ENCODE measurements at regions not wholly inside any gene's neighbourhood (a gene's known extent, or its start where the extent isn't known, plus 50 kb on each side); places are given as distances from the start of the nearest gene placed in this dataset.

DNA sequence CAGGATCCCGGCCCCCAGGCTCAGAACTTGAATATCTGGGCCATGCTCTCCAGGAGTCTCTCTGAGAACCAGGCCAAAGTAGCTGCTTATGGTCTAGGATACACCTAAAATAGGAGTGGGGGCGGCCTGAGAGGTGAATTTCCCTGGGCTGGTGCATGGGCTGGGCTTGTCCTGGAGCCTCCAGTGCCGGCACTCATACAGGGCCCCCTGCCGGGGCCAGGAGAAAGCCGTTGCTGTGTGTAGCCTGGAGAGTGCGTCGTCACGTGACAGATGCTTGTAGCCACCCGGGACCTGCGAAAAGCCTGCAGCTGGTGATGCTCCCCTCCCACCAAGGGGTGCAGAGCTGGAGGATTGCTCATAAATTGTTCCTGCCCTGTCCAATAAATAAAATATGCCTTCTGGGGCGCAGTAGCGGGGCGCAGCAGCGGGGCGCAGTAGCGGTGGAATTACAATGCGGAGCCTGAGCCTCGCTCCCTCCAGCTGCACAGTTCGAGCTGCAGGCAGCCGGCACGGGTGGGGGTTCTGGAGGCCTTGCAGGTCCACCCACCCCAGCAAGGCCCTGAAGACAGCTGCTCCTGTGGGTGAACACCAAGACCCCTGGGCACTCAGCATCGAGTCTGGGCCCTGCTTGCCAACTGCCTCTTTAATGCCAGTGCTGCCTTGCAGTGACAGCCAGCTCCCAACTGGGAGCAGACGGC is 289.9 kb downstream of the NDUFA10 start:
- ATAC-seq (ENCODE audit: poor library complexity) (no peak), DNase-seq (no peak)
- no peaks in the 10 kb centered on the region for H3K4me1 Mint-ChIP-seq (ENCODE audit: low read depth)
- Histone ChIP-seq H3K27ac (ENCODE audit: low read depth in 1 of 2, low read length in 2 of 2) (no peak overlapping the region), H3K27me3 (ENCODE audit: control insufficient read depth in 1 of 2, insufficient read depth in 2 of 2, low read length in 2 of 2) (peaks cover 0 to 2% of the 10 kb centered on the region in 2 experiments), H3K4me1 (ENCODE audit: insufficient read depth, low read length) (peaks cover 9% of the 10 kb centered on the region), H3K36me3 (ENCODE audit: insufficient read depth, low read length) (no peaks in the 10 kb centered on the region), H3K9me3 (ENCODE audit: control insufficient read depth in 1 of 2, insufficient read depth in 1 of 2, low read length in 2 of 2) (peaks cover 0 to 12% of the 10 kb centered on the region in 2 experiments), H3K4me3 (ENCODE audit: low read length) (no peak overlapping the region)
- ChIA-PET POLR2A (no interaction called here), CTCF (no interaction called here)
- intact Hi-C loops (cut with DNase I, micrococcal nuclease): no loop called here
- H3K9me3 Mint-ChIP-seq: no peaks in the 10 kb centered on the region
- no peaks in the 10 kb centered on the region for H3K36me3 Mint-ChIP-seq (ENCODE audit: low read depth)
- H3K27me3 Mint-ChIP-seq: no peaks in the 10 kb centered on the region
- H3K4me3 Mint-ChIP-seq: no peak overlapping the region
- H3K27ac Mint-ChIP-seq: no peak overlapping the region
- TF ChIP-seq, protein P1, sequence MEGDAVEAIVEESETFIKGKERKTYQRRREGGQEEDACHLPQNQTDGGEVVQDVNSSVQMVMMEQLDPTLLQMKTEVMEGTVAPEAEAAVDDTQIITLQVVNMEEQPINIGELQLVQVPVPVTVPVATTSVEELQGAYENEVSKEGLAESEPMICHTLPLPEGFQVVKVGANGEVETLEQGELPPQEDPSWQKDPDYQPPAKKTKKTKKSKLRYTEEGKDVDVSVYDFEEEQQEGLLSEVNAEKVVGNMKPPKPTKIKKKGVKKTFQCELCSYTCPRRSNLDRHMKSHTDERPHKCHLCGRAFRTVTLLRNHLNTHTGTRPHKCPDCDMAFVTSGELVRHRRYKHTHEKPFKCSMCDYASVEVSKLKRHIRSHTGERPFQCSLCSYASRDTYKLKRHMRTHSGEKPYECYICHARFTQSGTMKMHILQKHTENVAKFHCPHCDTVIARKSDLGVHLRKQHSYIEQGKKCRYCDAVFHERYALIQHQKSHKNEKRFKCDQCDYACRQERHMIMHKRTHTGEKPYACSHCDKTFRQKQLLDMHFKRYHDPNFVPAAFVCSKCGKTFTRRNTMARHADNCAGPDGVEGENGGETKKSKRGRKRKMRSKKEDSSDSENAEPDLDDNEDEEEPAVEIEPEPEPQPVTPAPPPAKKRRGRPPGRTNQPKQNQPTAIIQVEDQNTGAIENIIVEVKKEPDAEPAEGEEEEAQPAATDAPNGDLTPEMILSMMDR (IDR thresholded peaks at IDR 0.05): no peak

DNA sequence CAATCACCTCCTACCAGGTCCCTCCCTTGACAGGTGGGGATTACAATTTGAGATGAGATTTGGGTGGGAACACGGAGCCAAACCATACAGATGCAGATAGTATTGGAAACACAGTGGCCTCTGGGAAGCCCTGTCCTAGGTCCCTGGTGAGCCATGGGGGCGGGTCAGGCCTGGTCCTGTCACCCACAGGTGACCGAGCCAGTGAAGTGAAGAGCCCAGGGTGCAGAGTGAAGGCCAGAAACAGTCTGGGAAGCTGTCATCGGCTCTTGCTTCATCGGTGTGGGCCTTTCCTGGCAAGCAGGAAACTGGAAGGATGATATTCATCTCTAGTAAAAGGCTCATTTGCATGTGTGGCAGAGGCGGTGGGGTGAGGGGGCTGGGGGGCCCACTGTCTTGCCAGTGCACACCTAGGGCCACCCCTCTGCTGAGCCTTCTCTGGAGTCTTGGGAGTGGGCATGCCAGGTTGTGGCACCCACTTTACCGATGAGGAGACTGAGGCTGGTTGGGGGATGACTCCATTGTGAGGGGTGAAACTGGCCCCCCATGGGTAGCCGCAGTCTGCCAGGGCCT is 290.6 kb downstream of the NDUFA10 start:
- Mint-ChIP-seq H3K36me3 (ENCODE audit: low read depth) (no peaks in the 10 kb centered on the region), H3K9me3 (no peaks in the 10 kb centered on the region), H3K4me3 (no peak overlapping the region), H3K27me3 (no peaks in the 10 kb centered on the region), H3K27ac (no peak overlapping the region), H3K4me1 (ENCODE audit: low read depth) (no peaks in the 10 kb centered on the region)
- Histone ChIP-seq H3K9me3 (ENCODE audit: control insufficient read depth in 1 of 2, insufficient read depth in 1 of 2, low read length in 2 of 2) (peaks cover 0 to 12% of the 10 kb centered on the region in 2 experiments), H3K27me3 (ENCODE audit: control insufficient read depth in 1 of 2, insufficient read depth in 2 of 2, low read length in 2 of 2) (peaks cover 0 to 2% of the 10 kb centered on the region in 2 experiments), H3K4me1 (ENCODE audit: insufficient read depth, low read length) (peaks cover 13% of the 10 kb centered on the region), H3K4me3 (ENCODE audit: low read length) (no peak overlapping the region), H3K36me3 (ENCODE audit: insufficient read depth, low read length) (no peaks in the 10 kb centered on the region), H3K27ac (ENCODE audit: low read depth in 1 of 2, low read length in 2 of 2) (no peak overlapping the region)
- ATAC-seq (ENCODE audit: poor library complexity): no peak
- TF ChIP-seq, protein P1 (IDR thresholded peaks at IDR 0.05): no peak
- ChIA-PET CTCF (no interaction called here), POLR2A (no interaction called here)
- no peak for DNase-seq
- intact Hi-C loops (cut with DNase I, micrococcal nuclease): no loop called here

DNA sequence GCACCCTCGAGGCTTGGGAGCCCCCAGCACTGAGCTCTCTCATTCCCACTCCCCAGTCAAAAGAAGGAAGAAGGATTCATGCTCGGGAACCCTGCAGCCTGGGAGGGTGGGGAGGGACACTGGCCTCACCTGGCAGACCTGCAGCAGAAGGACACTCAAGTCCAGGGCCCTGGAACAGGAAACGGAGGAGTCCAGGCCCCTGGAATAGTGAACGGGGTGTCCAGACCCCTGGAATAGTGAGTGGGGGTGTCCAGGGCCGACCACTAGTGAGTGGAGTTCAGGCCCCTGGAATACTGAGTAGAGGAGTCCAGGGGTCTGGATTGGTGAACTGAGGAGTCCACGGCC is 292.5 kb downstream of the NDUFA10 start:
- Mint-ChIP-seq H3K9me3 (no peaks in the 10 kb centered on the region), H3K27me3 (no peaks in the 10 kb centered on the region), H3K4me1 (ENCODE audit: low read depth) (no peaks in the 10 kb centered on the region), H3K36me3 (ENCODE audit: low read depth) (no peaks in the 10 kb centered on the region), H3K4me3 (no peak overlapping the region), H3K27ac (no peak overlapping the region)
- H3K27ac ChIP-seq (ENCODE audit: low read depth in 1 of 2, low read length in 2 of 2): no peak overlapping the region
- intact Hi-C loops (cut with DNase I, micrococcal nuclease): no loop called here
- no peak overlapping the region for H3K4me3 ChIP-seq (ENCODE audit: low read length)
- H3K9me3 ChIP-seq (ENCODE audit: control insufficient read depth in 1 of 2, insufficient read depth in 1 of 2, low read length in 2 of 2): peaks cover 0 to 12% of the 10 kb centered on the region in 2 experiments
- TF ChIP-seq, protein P1 (IDR thresholded peaks at IDR 0.05): no peak
- H3K4me1 ChIP-seq (ENCODE audit: insufficient read depth, low read length): peaks cover 13% of the 10 kb centered on the region
- H3K36me3 ChIP-seq (ENCODE audit: insufficient read depth, low read length): no peaks in the 10 kb centered on the region
- H3K27me3 ChIP-seq (ENCODE audit: control insufficient read depth in 1 of 2, insufficient read depth in 2 of 2, low read length in 2 of 2): peaks cover 0 to 2% of the 10 kb centered on the region in 2 experiments
- ChIA-PET CTCF (no interaction called here), POLR2A (no interaction called here)
- no peak for ATAC-seq (ENCODE audit: poor library complexity)
- no peak for DNase-seq
